ENCODE measurements at regions not wholly inside any gene's neighbourhood (a gene's known extent, or its start where the extent isn't known, plus 50 kb on each side); places are given as distances from the start of the nearest gene placed in this dataset.

GRCh38 chr17:72422505-72423285, 301.9 kb downstream of the SOX9 start:
- Histone ChIP-seq H3K4me3 (no peak overlapping the region), H3K27ac (no peak overlapping the region), H3K9ac (ENCODE audit: insufficient read length) (no peak overlapping the region), H3K36me3 (ENCODE audit: insufficient read depth, low read length) (no peaks in the 10 kb centered on the region), H3K9me3 (ENCODE audit: low read depth, low read length) (no peaks in the 10 kb centered on the region)
- no peak for DNase-seq (ENCODE audit: low read depth, low spot score)
- TF ChIP-seq EZH2 (IDR thresholded peaks at IDR 0.05) = no peak
- TF ChIP-seq POLR2AphosphoS5 (IDR thresholded peaks at IDR 0.05; ENCODE audit: borderline replicate concordance, low read depth, low read length) = no peak
- no peak for TF ChIP-seq FOXP2 (optimal IDR thresholded peaks at IDR 0.05; ENCODE audit: control extremely low read depth, extremely low read length, insufficient read depth)

GRCh38 chr17:72423286-72423589, 302.4 kb downstream of the SOX9 start:
- TF ChIP-seq POLR2AphosphoS5 (IDR thresholded peaks at IDR 0.05; ENCODE audit: borderline replicate concordance, low read depth, low read length) (no peak), EZH2 (IDR thresholded peaks at IDR 0.05) (no peak), FOXP2 (optimal IDR thresholded peaks at IDR 0.05; ENCODE audit: control extremely low read depth, extremely low read length, insufficient read depth) (no peak)
- Histone ChIP-seq H3K4me3 (no peak overlapping the region), H3K9me3 (ENCODE audit: low read depth, low read length) (no peaks in the 10 kb centered on the region), H3K36me3 (ENCODE audit: insufficient read depth, low read length) (no peaks in the 10 kb centered on the region), H3K9ac (ENCODE audit: insufficient read length) (no peak overlapping the region), H3K27ac (no peak overlapping the region)
- DNase-seq (ENCODE audit: low read depth, low spot score) = no peak

GRCh38 chr17:72423718-72424117, 302.9 kb downstream of the SOX9 start:
- Histone ChIP-seq H3K36me3 (ENCODE audit: insufficient read depth, low read length) (no peaks in the 10 kb centered on the region), H3K9me3 (ENCODE audit: low read depth, low read length) (no peaks in the 10 kb centered on the region), H3K27ac (no peak overlapping the region), H3K4me3 (no peak overlapping the region), H3K9ac (ENCODE audit: insufficient read length) (no peak overlapping the region)
- TF ChIP-seq EZH2 (IDR thresholded peaks at IDR 0.05) (no peak), POLR2AphosphoS5 (IDR thresholded peaks at IDR 0.05; ENCODE audit: borderline replicate concordance, low read depth, low read length) (no peak), FOXP2 (optimal IDR thresholded peaks at IDR 0.05; ENCODE audit: control extremely low read depth, extremely low read length, insufficient read depth) (no peak)
- DNase-seq (ENCODE audit: low read depth, low spot score) = no peak

- TF ChIP-seq POLR2AphosphoS5 (IDR thresholded peaks at IDR 0.05; ENCODE audit: borderline replicate concordance, low read depth, low read length) (no peak), EZH2 (IDR thresholded peaks at IDR 0.05) (no peak), FOXP2 (optimal IDR thresholded peaks at IDR 0.05; ENCODE audit: control extremely low read depth, extremely low read length, insufficient read depth) (no peak)
- no peaks in the 10 kb centered on the region for H3K9me3 ChIP-seq (ENCODE audit: low read depth, low read length)
- H3K36me3 ChIP-seq (ENCODE audit: insufficient read depth, low read length) = no peaks in the 10 kb centered on the region
- no peak overlapping the region for H3K9ac ChIP-seq (ENCODE audit: insufficient read length)
- H3K27ac ChIP-seq = no peak overlapping the region
- H3K4me3 ChIP-seq = no peak overlapping the region
- DNase-seq (ENCODE audit: low read depth, low spot score) = no peak
Measured at GRCh38 chr17:72424505-72425117, 303.8 kb downstream of the SOX9 start.

- H3K4me3 ChIP-seq = no peak overlapping the region
- DNase-seq (ENCODE audit: low read depth, low spot score) = no peak
- no peak for TF ChIP-seq POLR2AphosphoS5 (IDR thresholded peaks at IDR 0.05; ENCODE audit: borderline replicate concordance, low read depth, low read length)
- no peak for TF ChIP-seq EZH2 (IDR thresholded peaks at IDR 0.05)
- no peak for TF ChIP-seq FOXP2 (optimal IDR thresholded peaks at IDR 0.05; ENCODE audit: control extremely low read depth, extremely low read length, insufficient read depth)
- no peak overlapping the region for H3K27ac ChIP-seq
- H3K9me3 ChIP-seq (ENCODE audit: low read depth, low read length) = no peaks in the 10 kb centered on the region
- H3K36me3 ChIP-seq (ENCODE audit: insufficient read depth, low read length) = no peaks in the 10 kb centered on the region
- H3K9ac ChIP-seq (ENCODE audit: insufficient read length) = no peak overlapping the region
Measured at GRCh38 chr17:72425133-72425793, 304.4 kb downstream of the SOX9 start.

- Histone ChIP-seq H3K36me3 (ENCODE audit: insufficient read depth, low read length) (no peaks in the 10 kb centered on the region), H3K9me3 (ENCODE audit: low read depth, low read length) (no peaks in the 10 kb centered on the region), H3K9ac (ENCODE audit: insufficient read length) (no peak overlapping the region), H3K4me3 (no peak overlapping the region), H3K27ac (no peak overlapping the region)
- DNase-seq (ENCODE audit: low read depth, low spot score) = no peak
- TF ChIP-seq FOXP2 (optimal IDR thresholded peaks at IDR 0.05; ENCODE audit: control extremely low read depth, extremely low read length, insufficient read depth) = no peak
- TF ChIP-seq EZH2 (IDR thresholded peaks at IDR 0.05) = no peak
- no peak for TF ChIP-seq POLR2AphosphoS5 (IDR thresholded peaks at IDR 0.05; ENCODE audit: borderline replicate concordance, low read depth, low read length)
Measured at GRCh38 chr17:72425794-72426168, 305.0 kb downstream of the SOX9 start.

- no peak overlapping the region for H3K27ac ChIP-seq
- H3K9me3 ChIP-seq (ENCODE audit: low read depth, low read length) = no peaks in the 10 kb centered on the region
- H3K9ac ChIP-seq (ENCODE audit: insufficient read length) = no peak overlapping the region
- H3K36me3 ChIP-seq (ENCODE audit: insufficient read depth, low read length) = no peaks in the 10 kb centered on the region
- no peak for TF ChIP-seq POLR2AphosphoS5 (IDR thresholded peaks at IDR 0.05; ENCODE audit: borderline replicate concordance, low read depth, low read length)
- TF ChIP-seq EZH2 (IDR thresholded peaks at IDR 0.05) = no peak
- TF ChIP-seq FOXP2 (optimal IDR thresholded peaks at IDR 0.05; ENCODE audit: control extremely low read depth, extremely low read length, insufficient read depth) = no peak
- no peak for DNase-seq (ENCODE audit: low read depth, low spot score)
- no peak overlapping the region for H3K4me3 ChIP-seq
Measured at GRCh38 chr17:72426321-72426720, 305.5 kb downstream of the SOX9 start.

GRCh38 chr17:72426948-72427760, 306.3 kb downstream of the SOX9 start:
- Histone ChIP-seq H3K27ac (no peak overlapping the region), H3K4me3 (no peak overlapping the region), H3K9me3 (ENCODE audit: low read depth, low read length) (no peaks in the 10 kb centered on the region), H3K36me3 (ENCODE audit: insufficient read depth, low read length) (no peaks in the 10 kb centered on the region), H3K9ac (ENCODE audit: insufficient read length) (no peak overlapping the region)
- no peak for TF ChIP-seq EZH2 (IDR thresholded peaks at IDR 0.05)
- TF ChIP-seq POLR2AphosphoS5 (IDR thresholded peaks at IDR 0.05; ENCODE audit: borderline replicate concordance, low read depth, low read length) = no peak
- TF ChIP-seq FOXP2 (optimal IDR thresholded peaks at IDR 0.05; ENCODE audit: control extremely low read depth, extremely low read length, insufficient read depth) = no peak
- DNase-seq (ENCODE audit: low read depth, low spot score) = no peak

Measured in SK-N-MC (cell line).